ENCODE measurements at regions not wholly inside any gene's neighbourhood (a gene's known extent, or its start where the extent isn't known, plus 50 kb on each side); places are given as distances from the start of the nearest gene placed in this dataset.

GRCh38 chrY:21254476-21254875 lies 256.7 kb upstream of the RBMY1B start:
- TF ChIP-seq CTCF (IDR thresholded peaks at IDR 0.05) (no peak), POLR2A (IDR thresholded peaks at IDR 0.05) (no peak)
